ENCODE measurements at regions not wholly inside any gene's neighbourhood (a gene's known extent, or its start where the extent isn't known, plus 50 kb on each side); places are given as distances from the start of the nearest gene placed in this dataset.

- no peak for TF ChIP-seq POLR2A (IDR thresholded peaks at IDR 0.05)
- TF ChIP-seq, protein P1, sequence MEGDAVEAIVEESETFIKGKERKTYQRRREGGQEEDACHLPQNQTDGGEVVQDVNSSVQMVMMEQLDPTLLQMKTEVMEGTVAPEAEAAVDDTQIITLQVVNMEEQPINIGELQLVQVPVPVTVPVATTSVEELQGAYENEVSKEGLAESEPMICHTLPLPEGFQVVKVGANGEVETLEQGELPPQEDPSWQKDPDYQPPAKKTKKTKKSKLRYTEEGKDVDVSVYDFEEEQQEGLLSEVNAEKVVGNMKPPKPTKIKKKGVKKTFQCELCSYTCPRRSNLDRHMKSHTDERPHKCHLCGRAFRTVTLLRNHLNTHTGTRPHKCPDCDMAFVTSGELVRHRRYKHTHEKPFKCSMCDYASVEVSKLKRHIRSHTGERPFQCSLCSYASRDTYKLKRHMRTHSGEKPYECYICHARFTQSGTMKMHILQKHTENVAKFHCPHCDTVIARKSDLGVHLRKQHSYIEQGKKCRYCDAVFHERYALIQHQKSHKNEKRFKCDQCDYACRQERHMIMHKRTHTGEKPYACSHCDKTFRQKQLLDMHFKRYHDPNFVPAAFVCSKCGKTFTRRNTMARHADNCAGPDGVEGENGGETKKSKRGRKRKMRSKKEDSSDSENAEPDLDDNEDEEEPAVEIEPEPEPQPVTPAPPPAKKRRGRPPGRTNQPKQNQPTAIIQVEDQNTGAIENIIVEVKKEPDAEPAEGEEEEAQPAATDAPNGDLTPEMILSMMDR (IDR thresholded peaks at IDR 0.05): no peak
Observed at GRCh38 chr13:39931505-39931904, 276.0 kb downstream of the COG6 start.

All from breast epithelium (tissue), 3 donors.